ENCODE measurements at regions not wholly inside any gene's neighbourhood (a gene's known extent, or its start where the extent isn't known, plus 50 kb on each side); places are given as distances from the start of the nearest gene placed in this dataset.

DNA sequence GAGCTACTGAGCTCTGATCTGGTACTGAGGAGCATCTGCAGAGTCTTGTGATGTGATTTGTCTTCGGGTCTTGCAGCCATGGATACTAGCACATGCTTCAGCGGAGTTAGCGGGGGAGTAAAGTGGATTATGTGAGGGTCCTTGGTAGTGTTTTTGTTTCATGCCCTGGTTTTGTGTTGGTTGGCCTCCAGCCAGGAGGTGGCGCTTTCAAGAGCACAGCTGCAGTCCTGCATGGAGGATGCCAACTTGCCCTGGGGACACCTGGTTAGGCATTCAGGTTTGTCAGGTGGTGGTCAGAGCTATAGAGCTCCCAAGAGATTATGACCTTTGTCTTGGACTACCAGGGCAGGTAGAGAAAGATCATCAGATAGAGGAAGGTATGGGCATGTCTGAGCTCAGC, 185.8 kb upstream of the CDH6 start (continued):
- TF ChIP-seq HDAC2 (IDR thresholded peaks at IDR 0.05; ENCODE audit: borderline replicate concordance in 1 of 2, low read depth in 2 of 2, low read length in 2 of 2) (no peak), SIX5 (IDR thresholded peaks at IDR 0.05; ENCODE audit: low read depth, low read length) (no peak), YY1 (IDR thresholded peaks at IDR 0.05; ENCODE audit: low read depth, low read length) (no peak), SUZ12 (IDR thresholded peaks at IDR 0.05; ENCODE audit: low read length) (no peak), BCL11A (IDR thresholded peaks at IDR 0.05; ENCODE audit: low read depth in 2 of 2, low read length in 2 of 2) (no peak), RBBP5 (IDR thresholded peaks at IDR 0.05; ENCODE audit: borderline replicate concordance, low read depth, low read length) (no peak)

All from H1 (cell line).